ENCODE measurements at regions not wholly inside any gene's neighbourhood (a gene's known extent, or its start where the extent isn't known, plus 50 kb on each side); places are given as distances from the start of the nearest gene placed in this dataset.

- TF ChIP-seq POLR2A (IDR thresholded peaks at IDR 0.05; ENCODE audit: extremely low read depth, insufficient read length) (no peak), CTCF (IDR thresholded peaks at IDR 0.05; ENCODE audit: low read depth, low read length) (no peak)
Measured at GRCh38 chr4:45716093-45716492, 407.8 kb downstream of the GABRG1 start.

Data from NB4 (cell line).